ENCODE measurements at regions not wholly inside any gene's neighbourhood (a gene's known extent, or its start where the extent isn't known, plus 50 kb on each side); places are given as distances from the start of the nearest gene placed in this dataset.

DNA sequence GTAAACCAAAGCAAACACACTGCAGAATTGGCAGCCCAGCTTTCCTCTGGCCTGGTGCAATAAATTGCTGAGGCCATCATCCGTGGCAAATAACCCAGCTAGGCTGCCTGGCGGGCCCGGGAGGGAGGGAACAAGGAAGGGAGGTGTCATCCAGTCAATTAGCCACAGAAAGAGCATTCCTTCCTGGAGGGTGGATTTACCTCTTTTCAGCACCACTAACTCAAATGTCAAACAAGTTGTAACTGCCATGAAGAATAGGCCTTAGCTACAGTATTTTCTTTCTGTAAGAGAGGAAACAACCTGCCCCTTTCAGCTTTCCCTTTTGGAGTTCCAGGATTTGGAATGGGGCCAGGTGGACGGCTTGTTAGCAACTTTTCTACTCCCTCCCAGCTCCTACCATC, 163.8 kb upstream of the BDNF start:
- Histone ChIP-seq H3K27me3 (ENCODE audit: control insufficient read depth, insufficient read depth, low read length) (peaks cover 2% of the 10 kb centered on the region), H3K36me3 (ENCODE audit: control insufficient read depth, insufficient read depth, low read length) (no peaks in the 10 kb centered on the region), H3K4me3 (ENCODE audit: low read depth, low read length) (no peak overlapping the region)
- no peak for FAIRE-seq
- DNase-seq (ENCODE audit: low read depth): peak; percentile 28
- TF ChIP-seq CTCF (IDR thresholded peaks at IDR 0.05; ENCODE audit: insufficient read depth, low read length, severe bottlenecking): no peak

DNA sequence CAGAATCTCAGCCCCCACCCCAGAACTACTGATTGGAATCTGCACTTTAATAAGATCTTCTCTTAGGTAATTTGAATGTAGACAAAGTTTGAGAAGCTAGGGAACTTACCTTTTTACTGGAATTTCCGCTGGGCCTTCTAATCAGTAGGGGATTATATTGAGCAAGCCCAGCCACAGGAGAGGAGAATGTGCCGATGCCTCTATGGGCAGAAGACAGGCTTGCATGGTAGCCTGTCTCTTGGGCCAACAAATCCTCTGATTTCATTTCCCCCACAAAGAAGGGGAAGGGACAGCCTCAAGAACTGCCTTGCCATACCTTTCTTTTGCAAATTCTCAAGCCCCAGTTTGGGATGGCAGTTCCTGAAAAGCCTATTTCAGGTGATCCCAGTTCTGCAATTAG, 163.4 kb upstream of the BDNF start:
- Histone ChIP-seq H3K27me3 (ENCODE audit: control insufficient read depth, insufficient read depth, low read length) (peaks cover 2% of the 10 kb centered on the region), H3K4me3 (ENCODE audit: low read depth, low read length) (no peak overlapping the region), H3K36me3 (ENCODE audit: control insufficient read depth, insufficient read depth, low read length) (no peaks in the 10 kb centered on the region)
- no peak for TF ChIP-seq CTCF (IDR thresholded peaks at IDR 0.05; ENCODE audit: insufficient read depth, low read length, severe bottlenecking)
- no peak for FAIRE-seq
- DNase-seq (ENCODE audit: low read depth): no peak

- Histone ChIP-seq H3K4me3 (ENCODE audit: low read depth, low read length) (no peak overlapping the region), H3K27me3 (ENCODE audit: control insufficient read depth, insufficient read depth, low read length) (peaks cover 2% of the 10 kb centered on the region), H3K36me3 (ENCODE audit: control insufficient read depth, insufficient read depth, low read length) (no peaks in the 10 kb centered on the region)
- DNase-seq (ENCODE audit: low read depth) (peak; percentile 88), FAIRE-seq (no peak)
- TF ChIP-seq CTCF (IDR thresholded peaks at IDR 0.05; ENCODE audit: insufficient read depth, low read length, severe bottlenecking): no peak
Measured at GRCh38 chr11:27861706-27862430, 161.6 kb upstream of the BDNF start.

DNA sequence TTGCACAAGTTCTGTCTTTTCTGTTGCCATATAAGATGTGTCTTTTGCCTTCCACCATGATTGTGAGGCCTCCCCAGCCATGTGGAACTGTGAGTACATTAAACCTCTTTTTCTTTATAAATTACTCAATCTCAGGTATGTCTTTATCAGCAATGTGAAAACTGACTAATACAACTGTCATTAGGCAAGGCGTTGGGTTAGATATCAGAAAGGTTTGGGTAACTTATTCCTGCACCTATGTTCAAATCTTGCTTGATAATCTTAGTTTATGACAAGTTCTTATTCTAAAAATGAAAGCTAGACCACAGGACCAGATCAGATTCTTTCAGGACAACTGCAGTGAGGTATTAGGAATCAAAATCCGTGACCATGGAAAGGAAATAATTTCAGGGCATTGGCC, 160.6 kb upstream of the BDNF start:
- no peak overlapping the region for H3K4me3 ChIP-seq (ENCODE audit: low read depth, low read length)
- DNase-seq (ENCODE audit: low read depth) (peak; percentile 65), FAIRE-seq (no peak)
- no peaks in the 10 kb centered on the region for H3K36me3 ChIP-seq (ENCODE audit: control insufficient read depth, insufficient read depth, low read length)
- peaks cover 2% of the 10 kb centered on the region for H3K27me3 ChIP-seq (ENCODE audit: control insufficient read depth, insufficient read depth, low read length)
- TF ChIP-seq CTCF (IDR thresholded peaks at IDR 0.05; ENCODE audit: insufficient read depth, low read length, severe bottlenecking): no peak

DNA sequence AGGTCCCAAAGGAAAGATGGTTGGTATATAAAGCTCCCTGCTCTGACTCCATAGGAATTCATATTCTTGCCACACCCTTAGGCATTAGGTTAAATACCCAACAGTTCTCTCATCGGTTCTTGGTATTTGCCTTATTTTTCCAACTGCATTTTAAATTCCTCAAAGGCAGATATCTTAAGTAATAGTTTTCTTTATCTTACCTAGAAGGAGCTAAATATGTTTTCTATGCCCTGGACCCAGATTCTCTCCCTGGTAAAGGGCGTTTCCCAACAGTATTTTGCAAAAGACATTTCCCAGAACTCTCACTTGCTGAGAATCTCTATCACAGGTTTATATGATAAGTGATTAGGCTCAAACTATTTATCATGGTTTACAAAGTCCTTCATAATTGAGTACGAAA, 158.6 kb upstream of the BDNF start:
- no peak for TF ChIP-seq CTCF (IDR thresholded peaks at IDR 0.05; ENCODE audit: insufficient read depth, low read length, severe bottlenecking)
- FAIRE-seq: no peak

GRCh38 chr11:27857588-27857987, 157.3 kb upstream of the BDNF start:
- DNase-seq (ENCODE audit: low read depth): no peak
- Histone ChIP-seq H3K27me3 (ENCODE audit: control insufficient read depth, insufficient read depth, low read length) (no peaks in the 10 kb centered on the region), H3K4me3 (ENCODE audit: low read depth, low read length) (no peak overlapping the region), H3K36me3 (ENCODE audit: control insufficient read depth, insufficient read depth, low read length) (no peaks in the 10 kb centered on the region)
- no peak for FAIRE-seq
- TF ChIP-seq CTCF (IDR thresholded peaks at IDR 0.05; ENCODE audit: insufficient read depth, low read length, severe bottlenecking): no peak

More for the DNA sequence above, 158.6 kb upstream of the BDNF start:
- no peak for DNase-seq (ENCODE audit: low read depth)
- H3K4me3 ChIP-seq (ENCODE audit: low read depth, low read length): no peak overlapping the region
- no peaks in the 10 kb centered on the region for H3K27me3 ChIP-seq (ENCODE audit: control insufficient read depth, insufficient read depth, low read length)
- H3K36me3 ChIP-seq (ENCODE audit: control insufficient read depth, insufficient read depth, low read length): no peaks in the 10 kb centered on the region

All from bronchial epithelial cell (primary cell).